Right lobe of liver (tissue), 4 donors: ENCODE measurements at regions not wholly inside any gene's neighbourhood (a gene's known extent, or its start where the extent isn't known, plus 50 kb on each side); places are given as distances from the start of the nearest gene placed in this dataset.

Experiments
- CTCF ChIP-seq, 4 donors: fragments of 200-600 bp in 3 of 4; fragments of 450-650 bp in 1 of 4; IDR thresholded peaks; one replicate each; pipeline versions ENCODE4 v1.5.1 to v1.8.0; 2016 to 2022; ENCODE audit warnings: antibody characterized with exemption in 4 of 4, mild to moderate bottlenecking in 2 of 4
- POLR2A ChIP-seq: fragments of 450-650 bp; IDR thresholded peaks from one replicate; pipeline ENCODE4 v1.6.1; 2017; ENCODE audit warnings: antibody characterized with exemption, mild to moderate bottlenecking
- donor health status: DM: no; HTN: no; CAD: no.
- donor health status: DM: no; HTN: no; CAD: no.
- donor health status: DM: no; HTN: yes; CAD: no.

GRCh38 chr3:182487143-182487542, 306.2 kb upstream of the ATP11B start:
- TF ChIP-seq POLR2A (no peak), CTCF (IDR thresholded peaks at IDR 0.05) (no peak)
